Stimulated activated CD4-positive, alpha-beta T cell treated with anti-CD3 and anti-CD28 coated beads, TNF-alpha, amount 100 ng/mL, for 24 hours (primary cell): ENCODE measurements at regions not wholly inside any gene's neighbourhood (a gene's known extent, or its start where the extent isn't known, plus 50 kb on each side); places are given as distances from the start of the nearest gene placed in this dataset.

ENCODE experiments used
- DNase-seq, 3 experiments: peaks; one replicate each; pipeline ENCODE4 v3.0.0-alpha.2; 2020; ENCODE audit warnings: low read depth in 3 of 3

DNA sequence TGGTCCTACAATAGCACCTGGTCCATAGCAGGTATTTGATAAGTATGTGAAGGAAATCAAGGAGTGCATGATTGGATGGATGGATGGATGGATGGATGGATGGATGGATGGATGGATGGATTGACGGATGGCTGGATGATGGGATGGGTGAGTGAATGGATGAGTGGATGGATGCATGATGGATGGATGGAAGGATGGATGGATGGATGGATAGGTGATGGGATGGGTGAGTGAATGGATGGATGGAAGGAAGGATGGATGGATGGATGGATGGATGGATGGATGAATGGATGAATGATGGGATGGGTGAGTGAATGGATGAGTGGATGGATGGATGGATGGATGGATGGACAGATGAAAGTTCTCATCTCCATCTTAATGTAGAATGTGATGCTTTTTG is 231.0 kb upstream of the PPP2R2D start:
- DNase-seq: no peak

DNA sequence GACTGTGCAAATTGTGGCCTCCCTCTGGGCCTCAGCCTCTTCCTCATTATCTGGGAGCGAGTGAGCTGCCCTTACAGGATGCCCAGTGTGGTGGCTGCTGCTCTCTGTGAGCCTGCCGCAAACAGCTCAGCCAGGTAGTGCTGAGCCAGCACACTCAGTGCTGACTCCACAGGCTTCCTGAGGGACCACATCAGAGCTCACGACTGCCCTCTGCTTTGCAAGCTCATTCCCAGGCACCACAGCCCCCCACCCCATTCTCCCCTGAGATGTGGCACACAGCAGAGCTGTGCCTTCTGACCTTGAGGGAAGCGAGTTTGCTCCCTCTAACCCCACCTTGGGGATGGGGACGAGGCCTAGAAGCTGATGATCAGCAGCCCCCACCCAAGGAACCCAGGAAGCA is 230.5 kb upstream of the PPP2R2D start:
- no peak for DNase-seq

DNA sequence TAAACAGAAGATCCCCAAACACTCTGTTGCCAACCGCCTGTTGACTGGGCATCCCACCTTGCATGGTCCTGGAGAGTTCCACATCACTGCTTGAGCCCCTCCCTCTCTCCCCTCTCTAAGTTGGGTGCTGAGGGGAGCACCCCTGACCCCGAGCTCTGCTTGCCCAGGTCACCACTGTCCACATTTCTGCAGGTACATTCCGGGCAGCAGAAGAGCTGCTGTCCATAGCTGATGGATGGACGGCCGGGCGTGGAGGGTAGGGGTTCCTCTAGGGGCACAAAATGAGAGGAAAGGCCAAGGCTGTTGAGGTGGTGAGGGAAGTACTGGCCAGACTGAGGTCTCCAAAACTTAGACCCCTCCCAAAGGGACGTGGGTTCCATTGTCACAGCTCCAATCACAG is 227.4 kb upstream of the PPP2R2D start:
- no peak for DNase-seq

DNA sequence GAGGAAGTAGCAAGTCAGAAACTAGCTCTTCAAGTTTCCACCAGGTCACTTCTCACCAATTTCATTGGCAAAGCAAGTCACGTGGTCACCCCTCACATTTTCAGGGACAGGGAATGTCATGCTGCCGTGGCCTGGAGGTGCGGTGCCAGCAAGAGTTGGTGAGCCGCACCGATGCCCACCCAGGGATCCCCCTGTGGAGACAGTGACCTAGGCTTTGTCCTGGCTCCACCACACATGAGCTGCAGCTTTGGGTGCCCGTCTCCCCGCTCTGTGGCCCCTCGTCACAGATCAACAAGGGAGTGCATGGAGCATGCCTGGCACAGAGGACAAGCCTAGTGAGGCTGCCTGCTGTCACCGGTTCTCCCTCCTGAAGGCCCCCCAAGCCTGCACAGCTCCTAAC is 226.7 kb upstream of the PPP2R2D start:
- DNase-seq: no peak

DNA sequence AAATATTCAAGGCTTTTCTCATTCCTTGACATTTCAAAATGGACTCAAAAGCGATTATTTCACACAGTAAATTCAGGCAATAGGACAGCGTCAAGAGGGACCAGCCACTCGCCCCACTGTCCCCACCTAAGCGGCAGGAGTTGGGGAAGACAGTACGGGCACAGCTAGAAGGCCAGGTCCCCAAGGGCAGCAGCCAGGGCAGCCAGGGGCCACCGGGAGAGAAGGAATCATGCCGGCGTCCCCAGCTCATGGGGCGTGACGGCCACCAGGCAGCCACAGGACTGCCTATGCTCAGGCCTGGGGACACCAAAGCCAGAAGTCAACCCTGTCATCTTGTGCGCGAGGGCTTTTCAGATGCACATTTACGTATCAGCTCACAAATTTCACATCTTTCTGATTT is 225.7 kb upstream of the PPP2R2D start:
- DNase-seq: no peak

DNA sequence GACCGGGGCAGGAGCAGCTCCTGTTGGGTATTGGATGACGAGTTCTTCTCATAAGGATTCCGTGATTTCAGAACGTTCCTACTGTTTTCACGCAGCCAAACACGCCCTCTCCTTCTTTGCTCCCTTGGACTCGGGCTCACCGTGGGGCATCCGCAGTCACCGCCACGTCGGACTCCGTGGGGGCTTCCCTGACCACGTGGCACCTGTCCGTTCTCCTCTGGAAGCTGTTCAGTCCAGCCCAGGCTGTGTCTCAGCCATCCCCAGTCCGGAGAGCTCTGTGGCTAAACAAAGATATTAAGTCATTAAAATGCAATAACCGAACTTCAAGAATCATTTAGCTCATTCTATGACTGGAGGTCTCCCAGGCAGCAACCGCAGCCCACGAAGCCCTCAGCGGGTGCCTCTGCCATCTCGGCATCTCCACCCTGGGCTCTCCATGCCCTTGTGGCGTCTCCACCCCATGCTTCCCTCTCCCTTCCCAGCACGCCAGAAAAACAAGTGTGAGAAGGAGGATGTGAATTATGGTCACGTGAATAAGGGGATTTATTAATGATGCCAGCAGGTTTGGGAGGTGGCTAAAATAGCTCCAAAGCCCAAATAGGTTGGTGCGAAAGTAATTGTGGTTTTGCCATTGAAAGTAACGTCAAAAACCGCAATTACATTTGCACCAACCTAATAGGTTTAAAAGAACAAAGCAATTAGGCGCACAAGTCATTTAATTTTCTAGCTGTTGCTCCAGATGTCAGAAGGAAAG is 224.6 kb upstream of the PPP2R2D start:
- no peak for DNase-seq

DNA sequence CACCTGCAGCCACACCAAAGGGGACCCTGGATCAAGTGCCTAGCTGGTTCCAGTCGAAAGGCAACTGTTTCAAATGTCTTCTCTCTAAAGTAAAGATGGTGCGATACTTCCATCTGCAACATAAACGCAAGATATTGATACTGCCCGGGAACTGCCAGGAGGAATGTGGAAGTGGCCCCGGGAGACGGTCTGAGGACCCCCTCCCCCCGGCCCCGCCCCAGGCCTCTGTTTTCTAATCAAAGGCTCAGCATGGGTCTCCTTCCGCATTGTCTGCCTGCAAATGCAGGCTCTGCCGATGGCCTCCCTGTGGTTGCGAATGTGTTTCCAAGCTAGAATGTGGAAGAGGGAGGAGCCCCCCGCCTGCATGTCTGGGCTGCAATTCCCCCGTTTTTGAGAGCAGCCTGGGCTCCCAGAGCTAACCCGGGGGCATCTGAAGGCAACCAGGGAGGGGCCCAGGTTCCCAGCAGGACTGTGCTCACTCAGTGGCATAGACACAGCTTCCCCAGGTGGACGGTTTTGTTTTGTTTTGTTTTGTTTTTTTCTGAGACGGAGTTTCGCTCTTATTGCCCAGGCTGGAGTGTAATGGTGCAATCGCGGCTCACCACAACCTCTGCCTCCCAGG is 223.9 kb upstream of the PPP2R2D start:
- DNase-seq: no peak

DNA sequence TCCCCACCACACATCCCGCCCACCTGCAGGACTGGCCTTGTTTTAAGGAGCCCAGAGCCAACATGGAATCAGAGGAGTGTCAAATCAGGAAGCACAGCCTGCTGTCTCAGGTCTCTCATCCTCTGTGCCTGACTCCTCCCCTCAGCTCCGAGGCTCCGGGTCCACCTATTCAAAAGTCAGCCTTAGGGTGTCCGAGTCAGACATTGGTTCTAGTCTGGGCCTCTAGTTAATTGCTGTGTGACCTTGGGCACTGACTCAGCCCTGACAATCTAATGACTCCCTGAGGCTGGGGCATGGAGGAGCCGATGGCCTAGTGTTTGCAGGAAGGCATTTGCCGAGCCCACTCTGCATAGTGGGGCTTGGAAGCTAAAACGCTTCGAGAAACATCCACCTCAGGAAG is 223.1 kb upstream of the PPP2R2D start:
- DNase-seq: no peak

DNA sequence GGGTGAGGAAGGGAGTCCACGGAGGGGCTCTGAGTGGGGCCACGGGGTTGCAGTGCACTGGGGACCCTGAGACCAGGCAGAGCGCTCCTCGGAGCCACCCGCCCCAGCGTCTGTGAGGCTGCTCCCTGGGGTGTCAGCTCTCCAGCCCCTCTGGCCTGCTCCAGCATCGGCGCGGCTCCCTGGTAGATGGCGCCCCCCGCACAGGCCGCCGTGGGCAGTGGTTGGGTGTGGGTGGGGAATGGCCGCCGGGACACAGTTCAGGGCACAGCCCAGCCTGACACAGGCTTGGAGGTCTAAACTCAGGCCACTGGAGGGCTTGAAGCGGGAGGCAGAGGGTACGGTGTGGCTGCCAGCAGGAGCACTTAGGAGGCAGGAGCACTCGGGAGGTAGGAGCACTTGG is 222.6 kb upstream of the PPP2R2D start:
- no peak for DNase-seq

DNA sequence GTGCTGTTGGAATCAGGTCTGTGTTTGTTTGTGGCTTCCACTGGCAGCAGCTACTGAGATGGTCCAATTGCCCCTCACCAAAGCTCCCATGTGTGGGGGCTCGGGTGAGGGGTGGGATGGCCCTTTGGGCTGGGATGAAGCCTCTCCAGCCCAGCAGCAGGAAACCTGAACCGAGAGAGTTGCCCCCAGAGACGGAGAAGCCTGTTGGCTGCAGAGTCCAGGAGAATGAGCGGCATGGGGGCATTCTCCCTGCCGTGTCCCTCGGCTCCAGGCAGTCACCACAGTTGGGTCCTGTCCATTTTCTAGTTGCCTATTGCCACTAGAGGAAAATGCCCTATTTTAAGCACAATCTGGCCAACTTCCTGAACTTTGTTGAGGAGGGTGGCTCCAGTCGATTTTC is 222.2 kb upstream of the PPP2R2D start:
- no peak for DNase-seq

DNA sequence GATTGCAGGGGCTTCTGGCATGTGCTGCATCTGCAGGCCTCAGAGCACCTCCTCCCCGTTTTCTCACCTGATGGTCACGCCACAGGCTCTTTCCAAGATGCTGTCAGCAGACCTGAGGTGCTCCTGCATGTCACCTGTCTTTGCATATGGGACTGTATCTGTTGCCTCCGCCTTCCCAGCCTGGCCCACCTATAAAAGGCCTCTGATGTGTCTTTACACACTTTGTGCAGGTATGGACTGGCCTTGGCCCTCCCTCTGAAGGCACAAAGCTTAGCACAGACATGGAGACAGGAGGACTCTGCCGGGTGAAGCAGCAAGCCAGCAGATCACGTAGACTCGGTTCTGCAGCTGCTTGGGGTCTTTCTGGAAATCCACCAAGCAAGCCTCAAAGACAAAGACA is 220.9 kb upstream of the PPP2R2D start:
- DNase-seq: no peak

DNA sequence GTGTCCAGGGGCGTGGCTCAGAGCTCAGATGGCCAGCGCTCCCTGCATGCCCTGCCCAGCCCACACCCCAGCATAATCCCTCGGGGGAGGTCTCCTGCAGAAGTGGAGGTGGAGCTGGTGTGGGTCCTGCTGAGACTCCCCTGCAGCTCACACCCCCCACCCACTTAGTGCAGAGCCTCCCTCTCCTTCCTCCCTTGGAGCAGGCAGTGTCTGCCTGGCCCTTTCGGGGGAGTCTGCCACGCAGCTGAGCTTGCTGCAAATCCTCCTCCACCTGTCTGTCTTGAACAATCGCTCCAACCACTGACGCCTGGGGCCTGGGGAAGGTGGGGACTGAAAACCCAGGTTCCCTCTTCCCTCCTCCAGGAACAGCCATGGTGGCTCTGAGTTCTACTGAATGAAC is 219.7 kb upstream of the PPP2R2D start:
- no peak for DNase-seq

DNA sequence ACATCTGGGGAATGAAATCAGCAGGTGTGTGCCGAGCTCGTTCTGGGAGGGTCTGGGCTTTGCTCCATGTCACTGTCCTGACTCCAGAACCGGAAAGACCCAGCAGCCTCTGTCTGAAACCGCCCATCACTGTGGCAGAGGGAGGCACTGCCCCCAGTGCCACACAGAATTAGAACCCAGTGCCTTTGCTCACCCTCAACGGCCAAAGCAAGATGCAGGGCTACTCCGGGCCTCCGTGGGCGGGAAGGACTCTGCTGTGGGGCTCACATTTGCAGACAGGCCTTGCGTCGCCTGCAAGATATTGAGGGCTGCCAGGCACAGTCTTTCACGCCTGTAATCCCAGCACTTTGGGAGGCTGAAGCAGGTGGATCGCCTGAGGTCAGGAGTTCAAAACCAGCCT is 219.2 kb upstream of the PPP2R2D start:
- DNase-seq: no peak

DNA sequence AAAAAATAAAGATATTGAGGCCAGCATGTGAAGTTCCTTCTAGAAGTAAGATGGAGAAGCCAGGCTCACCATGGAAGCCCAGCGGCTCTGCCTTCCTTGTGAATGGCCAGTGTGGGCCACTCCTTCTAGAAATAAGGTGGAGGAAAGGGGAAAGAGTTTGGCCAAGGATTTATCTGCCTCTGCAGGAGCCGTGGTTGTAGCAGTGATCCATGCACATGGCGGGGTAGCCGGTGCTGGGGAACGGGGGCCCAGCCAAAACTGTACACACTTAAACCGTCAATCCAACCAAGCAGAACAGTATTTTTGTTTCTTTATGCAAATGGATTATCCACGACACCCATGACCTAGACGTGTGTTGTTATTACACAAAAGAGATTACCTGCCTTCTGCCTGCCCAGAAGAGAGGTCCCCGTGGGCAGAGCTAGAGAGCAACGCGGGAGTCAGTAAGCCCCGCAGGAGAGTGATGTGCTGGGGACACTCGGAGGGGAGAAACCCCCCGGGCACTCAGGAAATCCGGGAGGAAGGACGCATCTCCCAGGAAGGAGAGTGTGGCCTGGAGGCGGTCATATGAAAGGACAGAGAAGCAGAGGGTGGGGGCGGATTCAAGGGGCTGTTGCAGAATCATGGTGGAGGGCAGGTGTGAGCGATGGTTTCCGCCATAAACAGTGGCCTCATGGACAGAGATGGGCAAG is 218.4 kb upstream of the PPP2R2D start:
- DNase-seq: no peak

DNA sequence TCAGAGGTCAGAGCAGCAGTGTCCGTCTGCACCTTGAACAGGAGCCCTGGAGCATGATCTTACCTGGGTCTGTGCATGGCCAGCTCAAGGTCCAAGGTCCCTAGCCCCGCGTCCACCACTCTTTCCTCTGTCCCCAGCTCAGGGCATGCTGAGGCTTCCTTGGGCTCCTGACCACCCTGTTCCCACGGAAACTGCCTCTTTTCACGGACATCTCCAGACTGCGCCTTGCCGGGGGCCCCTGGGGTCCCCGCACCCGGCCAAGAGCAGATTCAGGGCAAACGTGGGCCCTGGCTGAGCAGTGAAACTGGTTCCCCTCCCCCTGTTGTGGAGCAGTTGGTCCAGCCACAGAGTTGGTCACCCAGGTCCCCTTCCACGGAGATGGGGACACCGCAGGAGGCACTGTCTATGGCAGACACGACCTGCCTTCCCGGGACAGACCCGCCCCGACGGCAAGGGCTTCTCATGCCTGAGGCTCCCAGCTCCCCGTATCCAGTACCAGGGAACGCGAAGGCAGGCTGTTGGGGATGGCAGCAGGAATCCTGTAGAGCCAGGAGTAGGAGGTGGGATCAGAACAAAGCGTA is 217.4 kb upstream of the PPP2R2D start:
- no peak for DNase-seq

DNA sequence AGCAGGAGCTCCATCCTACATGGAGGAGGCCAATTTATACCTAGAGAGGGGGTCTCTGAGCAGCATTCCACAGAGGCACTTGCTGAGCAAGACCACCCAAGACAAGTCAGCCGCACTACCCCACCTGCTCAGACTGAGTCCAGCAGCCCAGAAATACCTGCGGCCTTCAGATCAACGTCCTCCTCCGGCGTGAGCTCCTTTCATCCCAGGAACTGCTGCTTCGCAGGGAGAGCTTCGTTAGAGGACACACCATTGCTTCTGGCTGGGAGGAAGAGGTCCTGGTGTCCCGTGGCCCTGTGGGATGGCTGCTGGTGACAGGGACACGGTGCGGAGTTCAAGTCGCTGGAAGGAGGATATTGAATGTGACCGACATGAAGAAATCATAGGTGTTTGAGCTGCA is 216.9 kb upstream of the PPP2R2D start:
- DNase-seq: no peak

DNA sequence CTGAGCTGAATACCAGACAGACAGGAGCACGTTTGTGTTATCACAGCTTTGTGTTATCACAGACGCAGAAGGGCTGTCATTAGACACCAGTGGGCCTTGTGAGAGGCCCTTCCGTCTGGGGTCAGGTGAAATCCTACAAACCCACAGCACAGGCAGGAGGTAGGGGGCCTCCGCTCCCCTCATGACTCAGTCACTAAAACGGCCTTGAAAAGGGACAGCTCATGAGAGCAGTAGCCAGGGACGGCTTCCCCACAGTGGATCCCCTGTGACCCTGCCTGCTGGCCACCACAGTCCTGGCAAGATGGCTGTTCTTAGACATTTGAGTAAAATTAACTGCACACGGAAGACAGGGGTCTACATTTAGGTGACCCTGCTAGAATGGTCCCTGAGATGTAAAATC is 215.8 kb upstream of the PPP2R2D start:
- no peak for DNase-seq

DNA sequence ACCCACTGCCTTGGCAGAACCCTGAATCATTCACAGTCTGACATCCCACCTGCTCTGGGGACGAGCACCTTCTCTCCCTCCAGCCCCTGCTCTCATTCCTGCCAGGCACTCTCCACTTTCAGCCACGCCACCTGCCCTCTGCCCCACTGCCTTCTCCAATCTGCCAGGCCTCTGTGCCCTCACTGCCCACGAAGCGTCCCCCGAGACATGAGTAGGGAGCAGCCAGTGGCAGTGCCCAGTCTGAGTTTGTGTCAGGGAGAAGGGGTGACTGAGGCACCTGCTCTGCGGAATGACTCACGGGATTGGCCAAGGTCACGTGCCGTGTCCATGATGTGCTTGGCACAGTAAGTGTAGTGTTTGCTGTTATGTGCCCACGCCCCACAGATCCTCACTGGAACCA is 215.2 kb upstream of the PPP2R2D start:
- DNase-seq: no peak

DNA sequence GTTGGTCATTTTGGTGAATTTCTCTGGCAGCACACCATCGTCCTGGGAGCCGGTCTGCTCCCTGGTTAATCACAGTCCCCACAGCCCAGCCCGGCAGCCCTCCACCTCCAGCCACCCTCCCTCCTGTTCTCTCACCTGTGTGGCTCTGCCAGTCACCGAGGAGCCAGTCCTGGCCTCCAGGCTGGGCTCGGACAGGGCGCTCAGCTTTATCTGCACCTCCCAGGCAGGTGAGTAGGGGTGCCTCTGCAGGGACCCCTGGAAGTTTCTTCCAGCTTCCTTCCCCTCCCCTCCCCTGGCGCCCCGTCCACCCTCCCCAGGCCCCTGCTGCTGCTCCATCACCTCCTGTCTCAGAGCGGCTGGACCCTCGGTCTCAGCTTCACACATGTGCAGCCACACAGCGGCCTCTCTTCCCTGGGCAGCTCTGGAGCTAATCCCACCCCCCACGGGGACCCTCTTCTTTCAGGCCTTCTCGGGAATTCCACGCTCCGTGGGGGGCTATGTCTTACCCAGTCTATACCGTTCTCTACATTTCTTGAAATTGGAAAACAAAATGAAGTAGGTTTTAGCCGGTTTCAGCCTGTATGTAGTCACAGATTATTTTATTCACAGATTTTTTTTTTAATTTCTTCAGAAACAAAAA is 213.9 kb upstream of the PPP2R2D start:
- no peak for DNase-seq

DNA sequence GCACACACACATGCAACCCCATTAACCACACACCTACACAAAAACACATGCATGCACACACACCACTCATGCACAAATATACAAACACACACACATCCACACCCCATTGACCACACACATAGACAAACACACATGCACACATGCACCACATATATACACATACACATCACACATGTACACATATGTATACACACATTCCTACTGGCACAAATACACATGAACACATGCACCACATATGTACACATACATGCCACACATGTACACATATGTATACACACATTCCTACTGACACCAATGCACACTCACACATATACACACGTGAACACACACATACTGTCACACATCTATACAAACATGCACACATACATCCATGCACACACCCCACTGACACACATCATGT is 212.5 kb upstream of the PPP2R2D start:
- DNase-seq: no peak

DNA sequence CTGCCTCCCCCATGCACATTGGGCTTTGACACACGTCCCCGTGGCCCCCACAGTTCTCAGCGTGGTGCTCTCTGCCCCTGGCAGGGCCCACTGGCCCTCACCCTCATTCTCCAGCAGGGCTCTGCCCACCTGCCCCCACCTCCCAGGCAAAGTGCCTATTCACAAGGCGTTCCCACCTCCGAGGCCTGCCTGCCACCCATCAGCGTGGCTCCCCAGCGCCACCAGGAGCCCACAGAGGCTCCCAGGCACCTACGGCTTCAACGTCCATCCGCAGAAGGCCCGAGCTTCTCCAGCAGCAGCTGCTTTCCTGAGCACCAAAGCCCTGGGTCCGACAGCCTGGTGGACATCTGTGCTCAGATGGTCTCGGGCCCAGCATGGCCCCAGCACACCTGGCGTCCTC is 211.8 kb upstream of the PPP2R2D start:
- no peak for DNase-seq

DNA sequence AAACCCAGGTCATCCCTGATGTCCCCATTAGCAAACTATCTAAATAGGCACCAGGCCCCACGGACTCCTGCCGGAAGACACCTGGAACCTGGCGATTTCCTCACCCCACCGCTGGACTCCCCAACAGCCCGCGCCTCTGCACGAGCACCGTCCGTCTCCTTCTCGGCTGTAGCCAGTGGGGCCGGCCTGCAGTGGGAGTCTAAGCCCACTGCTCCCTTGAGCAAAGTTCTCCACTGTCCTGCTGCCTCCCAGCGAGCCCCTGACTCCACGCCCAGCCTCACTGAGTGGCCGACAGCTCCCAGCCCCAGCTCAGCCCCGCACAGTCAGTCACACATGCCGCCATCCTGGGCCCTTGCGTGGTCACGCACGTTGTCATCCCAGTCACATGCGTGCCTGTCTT is 211.3 kb upstream of the PPP2R2D start:
- no peak for DNase-seq
